H1 (cell line): ENCODE measurements at regions not wholly inside any gene's neighbourhood (a gene's known extent, or its start where the extent isn't known, plus 50 kb on each side); places are given as distances from the start of the nearest gene placed in this dataset.

Source experiments
- CTCF ChIA-PET: fragments of 300-600 bp; sonication (Branson Sonifier 250); formaldehyde crosslinking; loops from one replicate; lab custom pipeline; 2021; ENCODE audit not compliant: partially characterized antibody; lab: Charles Lee
- POLR2A ChIA-PET: fragments of 300-600 bp; sonication (Branson Sonifier 250); formaldehyde crosslinking; loops from one replicate; lab custom pipeline; 2021; ENCODE audit warnings: inconsistent platforms; ENCODE audit not compliant: partially characterized antibody; lab: Charles Lee
- DNase-seq, 2 experiments: peaks; one replicate each; pipeline versions ENCODE4 v3.0.0 to v3.0.0-alpha.2; 2010 to 2022; ENCODE audit warnings: low spot score in 2 of 2, low read depth in 1 of 2, mixed read lengths in 1 of 2
- FAIRE-seq: peaks from 2 replicates; lab custom pipeline; 2011; peaks lifted over from hg19 to GRCh38; lab: Jason Lieb, UNC
- H2AFZ ChIP-seq: 2 replicates; pipeline ENCODE4 v1.8.1; 2012; ENCODE audit warnings: low read length, inconsistent platforms
- H2AK5ac ChIP-seq: 2 replicates; pipeline ENCODE4 v1.6.1; 2013; ENCODE audit warnings: low read depth, low read length
- H2BK120ac ChIP-seq: replicated peaks from 2 replicates; pipeline ENCODE3; 2013; ENCODE audit warnings: low read depth, low read length, inconsistent platforms
- H2BK12ac ChIP-seq: 2 replicates; pipeline ENCODE4 v1.6.1; 2013; ENCODE audit warnings: low read depth, low read length
- H2BK15ac ChIP-seq: 2 replicates; pipeline ENCODE4 v1.6.1; 2013; ENCODE audit warnings: low read length
- H2BK20ac ChIP-seq: 2 replicates; pipeline ENCODE4 v1.6.1; 2013; ENCODE audit warnings: low read length
- H2BK5ac ChIP-seq: 2 replicates; pipeline ENCODE4 v1.6.1; 2013; ENCODE audit warnings: low read depth, low read length
- H3K14ac ChIP-seq: 2 replicates; pipeline ENCODE4 v1.6.1; 2013; ENCODE audit warnings: inconsistent platforms; ENCODE audit not compliant: insufficient read length
- H3K18ac ChIP-seq: 2 replicates; pipeline ENCODE4 v1.6.1; 2013; ENCODE audit warnings: low read length; ENCODE audit errors: extremely low read depth
- H3K23ac ChIP-seq: 2 replicates; pipeline ENCODE4 v1.6.1; 2013; ENCODE audit warnings: inconsistent platforms; ENCODE audit not compliant: insufficient read length
- H3K23me2 ChIP-seq: 2 replicates; pipeline ENCODE4 v1.6.1; 2013; ENCODE audit warnings: low read depth, low read length
- H3K27ac ChIP-seq: 2 replicates; pipeline ENCODE4 v1.6.1; 2011; ENCODE audit warnings: low read depth, low read length, inconsistent platforms
- H3K27me3 ChIP-seq, 4 experiments: replicated peaks in 1 of 4; 1 replicate in 1 of 4; 2 replicates in 3 of 4; pipeline versions ENCODE4 v1.6.1 to v1.8.1; 2011 to 2013; ENCODE audit warnings: low read length in 3 of 4, mild to moderate bottlenecking in 3 of 4, inconsistent platforms in 2 of 4, mixed read lengths in 2 of 4, moderate library complexity in 1 of 4; ENCODE audit not compliant: control insufficient read depth in 3 of 4, insufficient read depth in 3 of 4; ENCODE audit errors: extremely low read depth in 1 of 4
- H3K36me3 ChIP-seq, 4 experiments: 2 replicates each; pipeline versions ENCODE4 v1.6.1 to v1.8.1; 2011 to 2013; ENCODE audit warnings: mild to moderate bottlenecking in 4 of 4, low read length in 3 of 4, moderate library complexity in 2 of 4, control low read depth in 1 of 4, inconsistent platforms in 1 of 4; ENCODE audit not compliant: insufficient read depth in 4 of 4, control insufficient read depth in 2 of 4
- H3K4ac ChIP-seq: replicated peaks from 2 replicates; pipeline ENCODE3; 2013; ENCODE audit warnings: low read length, low read depth, mixed read lengths, inconsistent platforms; ENCODE audit not compliant: insufficient read length
- H3K4me1 ChIP-seq, 4 experiments: replicated peaks in 1 of 4; 1 replicate in 1 of 4; 2 replicates in 3 of 4; pipeline versions ENCODE4 v1.6.1 to v1.8.1; 2011 to 2013; ENCODE audit warnings: low read length in 3 of 4, inconsistent platforms in 2 of 4, mixed read lengths in 1 of 4; ENCODE audit not compliant: insufficient read depth in 4 of 4, control insufficient read depth in 3 of 4
- H3K4me2 ChIP-seq, 2 experiments: 2 replicates each; pipeline versions ENCODE4 v1.6.1 to v1.8.1; 2011 to 2013; ENCODE audit warnings: low read depth in 2 of 2, low read length in 2 of 2, control low read depth in 1 of 2, inconsistent platforms in 1 of 2, mild to moderate bottlenecking in 1 of 2; ENCODE audit not compliant: insufficient read depth in 1 of 2
- H3K4me3 ChIP-seq, 4 experiments: fragments of 200-600, 300-600 bp in 1 of 4; sonication (generic), shearing (Covaris generic), sonication (Bioruptor Twin) in 1 of 4; 2 replicates each; pipeline versions ENCODE4 v1.5.1 to v1.8.1; 2011 to 2016; ENCODE audit warnings: low read length in 4 of 4, low read depth in 3 of 4, control low read depth in 2 of 4, inconsistent platforms in 2 of 4, mild to moderate bottlenecking in 2 of 4, mixed read lengths in 1 of 4, moderate library complexity in 1 of 4; ENCODE audit not compliant: insufficient read depth in 2 of 4; ENCODE audit errors: extremely low read depth in 1 of 4
- H3K56ac ChIP-seq: replicated peaks from 2 replicates; pipeline ENCODE3; 2013; ENCODE audit warnings: low read depth, mild to moderate bottlenecking, mixed read lengths, low read length, inconsistent platforms; ENCODE audit not compliant: insufficient read length
- H3K79me1 ChIP-seq: 2 replicates; pipeline ENCODE4 v1.6.1; 2013; ENCODE audit warnings: low read depth, low read length, control low read depth
- H3K79me2 ChIP-seq, 2 experiments: 2 replicates each; pipeline versions ENCODE4 v1.6.1 to v1.8.1; 2012 to 2013; ENCODE audit warnings: low read length in 2 of 2, mild to moderate bottlenecking in 2 of 2, inconsistent platforms in 1 of 2; ENCODE audit not compliant: insufficient read depth in 2 of 2, control insufficient read depth in 1 of 2
- H3K9ac ChIP-seq, 4 experiments: replicated peaks in 1 of 4; 1 replicate in 1 of 4; 2 replicates in 3 of 4; pipeline versions ENCODE4 v1.6.1 to v1.8.1; 2011 to 2013; ENCODE audit warnings: low read depth in 3 of 4, low read length in 3 of 4, control low read depth in 2 of 4, mild to moderate bottlenecking in 2 of 4, moderate library complexity in 2 of 4, inconsistent platforms in 1 of 4; ENCODE audit errors: extremely low read depth in 1 of 4
- H3K9me3 ChIP-seq, 2 experiments: 2 replicates each; pipeline versions ENCODE4 v1.6.1 to v1.8.1; 2012 to 2013; ENCODE audit warnings: mild to moderate bottlenecking in 2 of 2, moderate library complexity in 2 of 2, control low read depth in 1 of 2, inconsistent platforms in 1 of 2, low read depth in 1 of 2, low read length in 1 of 2, mixed read lengths in 1 of 2; ENCODE audit not compliant: insufficient read depth in 2 of 2
- H4K20me1 ChIP-seq, 2 experiments: replicated peaks in 1 of 2; 2 replicates each; pipeline versions ENCODE3 to v1.8.1; 2011 to 2013; ENCODE audit warnings: inconsistent platforms in 2 of 2, low read length in 2 of 2, mild to moderate bottlenecking in 1 of 2; ENCODE audit not compliant: insufficient read depth in 2 of 2, control insufficient read depth in 1 of 2
- H4K5ac ChIP-seq: 2 replicates; pipeline ENCODE4 v1.6.1; 2013; ENCODE audit warnings: low read length, low read depth, mixed read lengths, inconsistent platforms; ENCODE audit not compliant: insufficient read length
- H4K8ac ChIP-seq: 2 replicates; pipeline ENCODE4 v1.8.0; 2013; ENCODE audit warnings: mild to moderate bottlenecking, moderate library complexity, low read length, inconsistent platforms; ENCODE audit not compliant: insufficient read depth; ENCODE audit errors: extremely low read depth
- H4K91ac ChIP-seq: replicated peaks from 2 replicates; pipeline ENCODE3; 2013; ENCODE audit warnings: low read length, mixed read lengths, inconsistent platforms; ENCODE audit not compliant: insufficient read length
- BRCA1 ChIP-seq: IDR thresholded peaks from 2 replicates; pipeline ENCODE4 v1.6.1; 2012; ENCODE audit warnings: low read depth, low read length, improper control_type of control experiment
- CBX5 ChIP-seq: fragments of 300-800, 300-1000 bp; sonication (generic); IDR thresholded peaks from 2 replicates; pipeline ENCODE4 v1.7.1; 2016; ENCODE audit warnings: antibody characterized with exemption, low read length, low read depth
- E2F6 ChIP-seq: IDR thresholded peaks from 2 replicates; pipeline ENCODE4 v1.6.1; 2012; ENCODE audit warnings: inconsistent platforms
- EZH2 ChIP-seq: fragments of 200-600 bp; sonication (generic); IDR thresholded peaks from 2 replicates; pipeline ENCODE4 v1.7.1; 2012; ENCODE audit warnings: low read depth, mild to moderate bottlenecking, moderate library complexity, low read length, inconsistent platforms; ENCODE audit not compliant: severe bottlenecking
- GABPA ChIP-seq: IDR thresholded peaks from 2 replicates; pipeline ENCODE4 v1.6.1; 2011; ENCODE audit warnings: mild to moderate bottlenecking, low read length, moderate library complexity, borderline replicate concordance; ENCODE audit not compliant: insufficient read depth
- GTF2F1 ChIP-seq: IDR thresholded peaks from 2 replicates; pipeline ENCODE4 v1.6.1; 2012; ENCODE audit warnings: low read depth, low read length, improper control_type of control experiment, borderline replicate concordance
- JUN ChIP-seq: IDR thresholded peaks from 2 replicates; pipeline ENCODE4 v1.6.1; 2011; ENCODE audit warnings: low read depth, mild to moderate bottlenecking, improper control_type of control experiment, low read length
- KDM4A ChIP-seq: IDR thresholded peaks from one replicate; pipeline ENCODE4 v1.7.1; 2012; ENCODE audit warnings: low read depth, mild to moderate bottlenecking, moderate library complexity, low read length, inconsistent platforms; ENCODE audit not compliant: severe bottlenecking
- POU5F1 ChIP-seq: IDR thresholded peaks from 2 replicates; pipeline ENCODE4 v1.6.1; 2011; ENCODE audit warnings: low read depth, mild to moderate bottlenecking, low read length, moderate library complexity
- RNF2 ChIP-seq: fragments of 200-900, 300-1000 bp; sonication (generic); IDR thresholded peaks from 2 replicates; pipeline ENCODE4 v1.7.1; 2016; ENCODE audit warnings: borderline replicate concordance, low read depth, mild to moderate bottlenecking, antibody characterized with exemption, low read length; ENCODE audit not compliant: poor library complexity, severe bottlenecking; ENCODE audit errors: missing control alignments
- SP2 ChIP-seq: IDR thresholded peaks from 2 replicates; pipeline ENCODE4 v1.6.1; 2012; ENCODE audit warnings: mild to moderate bottlenecking, low read length, inconsistent platforms
- whole genome bisulfite sequencing, 2 experiments: shearing (Covaris generic) in 1 of 2; methylation state at CpG; one replicate each; pipeline versions ENCODE4 v1.1.6 to v1.1.7; 2013 to 2015; ENCODE audit warnings: low lambda C conversion rate in 2 of 2, mixed read lengths in 2 of 2, inconsistent platforms in 1 of 2, low coverage in 1 of 2, missing lambda C conversion rate in 1 of 2; ENCODE audit not compliant: insufficient replicate concordance in 2 of 2, insufficient coverage in 1 of 2, insufficient read length in 1 of 2; ENCODE audit errors: extremely low coverage in 1 of 2, missing lambda C conversion rate in 1 of 2; 5-methylcytosine and 5-hydroxymethylcytosine counted together

- H3K56ac ChIP-seq, result no peak overlapping the region
- H2BK120ac ChIP-seq, result no peak overlapping the region
- H3K4me1 ChIP-seq, result peaks cover 0 to 2% (median 0%) of the 10 kb centered on the region in 4 experiments; a peak in 1 of 7 replicates
- no peak overlapping the region for H2BK5ac ChIP-seq
- no peak overlapping the region for H3K4me2 ChIP-seq
- H3K23ac ChIP-seq, result no peak overlapping the region
- no peaks in the 10 kb centered on the region for H3K79me2 ChIP-seq
- H2BK20ac ChIP-seq, result no peak overlapping the region
- H3K9ac ChIP-seq, result no peak overlapping the region
- no peak overlapping the region for H3K14ac ChIP-seq
- FAIRE-seq, result no peak
- no peaks in the 10 kb centered on the region for H3K9me3 ChIP-seq
- POLR2A ChIA-PET, result no interaction called here
- TF ChIP-seq GABPA (no peak), GTF2F1 (no peak), JUN (no peak), BRCA1 (no peak), E2F6 (no peak), SP2 (no peak), CBX5 (no peak), RNF2 (no peak), KDM4A (no peak), EZH2 (no peak), POU5F1 (no peak)
- no peak overlapping the region for H2AK5ac ChIP-seq
- H4K5ac ChIP-seq, result no peak overlapping the region
- DNase-seq, result no peak
- CTCF ChIA-PET, result no interaction called here
- no peak overlapping the region for H4K8ac ChIP-seq
- no peak overlapping the region for H4K91ac ChIP-seq
- no peaks in the 10 kb centered on the region for H3K79me1 ChIP-seq
- H2BK15ac ChIP-seq, result no peak overlapping the region
- H3K27me3 ChIP-seq, result no peaks in the 10 kb centered on the region
- H3K4ac ChIP-seq, result no peak overlapping the region
- no peak overlapping the region for H3K27ac ChIP-seq
- H3K4me3 ChIP-seq, result no peak overlapping the region
- WGBS, 2 experiments, result 87% methylated on average over 1 of the region's 1 CpG; no CpG with 5 or more reads in 1 of the 2 experiments
- no peak overlapping the region for H2BK12ac ChIP-seq
- no peak overlapping the region for H2AFZ ChIP-seq
- H4K20me1 ChIP-seq, result no peaks in the 10 kb centered on the region
- no peaks in the 10 kb centered on the region for H3K36me3 ChIP-seq
- H3K18ac ChIP-seq, result no peak overlapping the region
- H3K23me2 ChIP-seq, result no peaks in the 10 kb centered on the region
Observed at GRCh38 chr3:145678401-145678800, 482.6 kb downstream of the PLOD2 start.
